Loucy (cell line): ENCODE measurements at regions not wholly inside any gene's neighbourhood (a gene's known extent, or its start where the extent isn't known, plus 50 kb on each side); places are given as distances from the start of the nearest gene placed in this dataset.

Experiments used
- CTCF ChIP-seq: fragments of 200-600 bp; sonication (generic); conservative IDR thresholded peaks from 2 replicates; pipeline ENCODE4 v1.5.1; 2014; ENCODE audit warnings: mild to moderate bottlenecking, antibody characterized with exemption, low read length
- EZH2phosphoT487 ChIP-seq: fragments of 200-600 bp; IDR thresholded peaks from 2 replicates; pipeline ENCODE4 v1.6.1; 2018; ENCODE audit warnings: antibody characterized with exemption, mild to moderate bottlenecking, moderate library complexity, borderline replicate concordance

- no peak for TF ChIP-seq CTCF
- TF ChIP-seq EZH2phosphoT487, result no peak
These were observed 91.4 kb upstream of the KLF6 start for GRCh38 chr10:3876350-3876962.
